Calu3 (cell line): ENCODE measurements at regions not wholly inside any gene's neighbourhood (a gene's known extent, or its start where the extent isn't known, plus 50 kb on each side); places are given as distances from the start of the nearest gene placed in this dataset.

ENCODE experiments used
- BruUV-seq: library from RNA; stranded (reverse); fragments of 400-500 nt; replicated peaks from 2 replicates; lab custom pipeline; 2021; lab: Mats Ljungman, UMichigan
- CTCF ChIA-PET: fragments of 300-600 bp; sonication (Branson Sonifier 250); formaldehyde crosslinking; loops from one replicate; lab custom pipeline; 2022; ENCODE audit warnings: antibody characterized with exemption; lab: Charles Lee
- DNase-seq: peaks from one replicate; pipeline ENCODE4 v3.0.0; 2022
- H3K27ac Mint-ChIP-seq: one replicate; pipeline ENCODE4 v1.8.0; 2022; ENCODE audit warnings: mixed read lengths; ENCODE audit not compliant: unreplicated experiment
- H3K27me3 Mint-ChIP-seq: one replicate; pipeline ENCODE4 v1.8.0; 2022; ENCODE audit warnings: mixed read lengths; ENCODE audit not compliant: unreplicated experiment
- H3K36me3 Mint-ChIP-seq: one replicate; pipeline ENCODE4 v1.8.0; 2022; ENCODE audit warnings: mild to moderate bottlenecking, moderate library complexity, mixed read lengths; ENCODE audit not compliant: insufficient read depth, unreplicated experiment
- H3K4me1 Mint-ChIP-seq: one replicate; pipeline ENCODE4 v1.8.0; 2022; ENCODE audit warnings: mild to moderate bottlenecking, low read depth, mixed read lengths; ENCODE audit not compliant: unreplicated experiment
- H3K4me3 Mint-ChIP-seq: one replicate; pipeline ENCODE4 v1.8.0; 2022; ENCODE audit warnings: mild to moderate bottlenecking, low read depth, moderate library complexity, mixed read lengths; ENCODE audit not compliant: unreplicated experiment
- H3K9me3 Mint-ChIP-seq: one replicate; pipeline ENCODE4 v1.8.0; 2022; ENCODE audit warnings: low read depth, mixed read lengths; ENCODE audit not compliant: unreplicated experiment
- CTCF ChIP-seq: fragments of 200-600 bp; IDR thresholded peaks from one replicate; pipeline ENCODE4 v1.8.0; 2022; ENCODE audit warnings: antibody characterized with exemption; ENCODE audit not compliant: unreplicated experiment
- intact Hi-C: fragments of 100-400 bp; cut with micrococcal nuclease; formaldehyde crosslinking; loops from one replicate; pipeline ENCODE4 v1.10.0; 2022; ENCODE audit not compliant: unreplicated experiment

- no TSS peak for BruUV-seq
- DNase-seq = no peak
- Mint-ChIP-seq H3K9me3 (no peaks in the 10 kb centered on the region), H3K4me1 (no peaks in the 10 kb centered on the region), H3K4me3 (no peak overlapping the region), H3K27ac (no peak overlapping the region), H3K36me3 (no peaks in the 10 kb centered on the region), H3K27me3 (peaks cover 31% of the 10 kb centered on the region)
- CTCF ChIA-PET = no interaction called here
- intact Hi-C loops = loop anchor here (1.0 kb wide), 1 partner anchor 28 kb away; no protein-coding TSS in a partner anchor
- no peak for TF ChIP-seq CTCF
Measured at GRCh38 chr6:191487-192312, 100.6 kb upstream of the DUSP22 start.

- intact Hi-C loops = no loop called here
- H3K27me3 Mint-ChIP-seq = peaks cover 37% of the 10 kb centered on the region
- BruUV-seq = no TSS peak
- no peak for TF ChIP-seq CTCF
- H3K4me3 Mint-ChIP-seq = no peak overlapping the region
- no peaks in the 10 kb centered on the region for H3K36me3 Mint-ChIP-seq
- H3K9me3 Mint-ChIP-seq = no peaks in the 10 kb centered on the region
- CTCF ChIA-PET = no interaction called here
- no peaks in the 10 kb centered on the region for H3K4me1 Mint-ChIP-seq
- DNase-seq = no peak
- no peak overlapping the region for H3K27ac Mint-ChIP-seq
Measured at GRCh38 chr6:192313-192664, 100.0 kb upstream of the DUSP22 start.

GRCh38 chr6:193180-193579 lies 99.1 kb upstream of the DUSP22 start:
- no peak for DNase-seq
- Mint-ChIP-seq H3K27me3 (peaks cover 37% of the 10 kb centered on the region), H3K9me3 (no peaks in the 10 kb centered on the region), H3K4me1 (no peaks in the 10 kb centered on the region), H3K4me3 (no peak overlapping the region), H3K27ac (no peak overlapping the region), H3K36me3 (no peaks in the 10 kb centered on the region)
- no peak for TF ChIP-seq CTCF
- BruUV-seq = no TSS peak
- intact Hi-C loops = no loop called here
- CTCF ChIA-PET = no interaction called here

DNA sequence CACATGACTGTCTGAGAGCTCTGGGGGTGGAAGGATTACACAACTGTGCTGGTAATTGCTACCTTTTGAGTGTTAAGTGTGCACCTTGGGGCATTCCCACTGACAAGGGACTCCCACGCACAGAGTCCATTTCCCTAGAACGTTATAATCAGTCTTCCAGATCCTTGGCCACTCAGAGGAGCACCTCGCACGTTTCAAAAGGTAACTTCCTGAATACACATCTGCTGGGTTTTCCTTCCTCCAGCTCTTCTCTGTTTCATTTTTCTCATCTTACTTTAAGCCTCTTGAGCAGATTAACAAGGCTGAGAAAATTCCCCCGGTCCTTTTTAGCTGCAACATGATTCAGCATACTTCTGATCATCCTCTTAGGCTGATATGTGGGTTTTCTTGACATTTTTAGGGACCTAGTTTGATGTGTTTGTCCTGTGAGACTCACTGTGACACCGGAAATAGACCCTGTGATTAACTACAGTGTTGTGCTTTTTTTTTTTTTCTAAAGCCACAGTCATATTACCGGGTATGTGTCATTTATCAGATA lies 98.4 kb upstream of the DUSP22 start:
- DNase-seq = no peak
- TF ChIP-seq CTCF = no peak
- no peak overlapping the region for H3K4me3 Mint-ChIP-seq
- H3K27ac Mint-ChIP-seq = no peak overlapping the region
- H3K4me1 Mint-ChIP-seq = no peaks in the 10 kb centered on the region
- no peaks in the 10 kb centered on the region for H3K9me3 Mint-ChIP-seq
- intact Hi-C loops = no loop called here
- H3K27me3 Mint-ChIP-seq = peaks cover 37% of the 10 kb centered on the region
- CTCF ChIA-PET = no interaction called here
- BruUV-seq = no TSS peak
- no peaks in the 10 kb centered on the region for H3K36me3 Mint-ChIP-seq
